H1 (cell line): ENCODE measurements at regions not wholly inside any gene's neighbourhood (a gene's known extent, or its start where the extent isn't known, plus 50 kb on each side); places are given as distances from the start of the nearest gene placed in this dataset.

Experiments
- CTCF ChIA-PET: fragments of 300-600 bp; sonication (Branson Sonifier 250); formaldehyde crosslinking; loops from one replicate; lab custom pipeline; 2021; ENCODE audit not compliant: partially characterized antibody; lab: Charles Lee
- POLR2A ChIA-PET: fragments of 300-600 bp; sonication (Branson Sonifier 250); formaldehyde crosslinking; loops from one replicate; lab custom pipeline; 2021; ENCODE audit warnings: inconsistent platforms; ENCODE audit not compliant: partially characterized antibody; lab: Charles Lee
- DNase-seq, 2 experiments: peaks; one replicate each; pipeline versions ENCODE4 v3.0.0 to v3.0.0-alpha.2; 2010 to 2022; ENCODE audit warnings: low spot score in 2 of 2, low read depth in 1 of 2, mixed read lengths in 1 of 2
- FAIRE-seq: peaks from 2 replicates; lab custom pipeline; 2011; peaks lifted over from hg19 to GRCh38; lab: Jason Lieb, UNC
- H2AFZ ChIP-seq: 2 replicates; pipeline ENCODE4 v1.8.1; 2012; ENCODE audit warnings: low read length, inconsistent platforms
- H2AK5ac ChIP-seq: 2 replicates; pipeline ENCODE4 v1.6.1; 2013; ENCODE audit warnings: low read depth, low read length
- H2BK120ac ChIP-seq: replicated peaks from 2 replicates; pipeline ENCODE3; 2013; ENCODE audit warnings: low read depth, low read length, inconsistent platforms
- H2BK12ac ChIP-seq: 2 replicates; pipeline ENCODE4 v1.6.1; 2013; ENCODE audit warnings: low read depth, low read length
- H2BK15ac ChIP-seq: 2 replicates; pipeline ENCODE4 v1.6.1; 2013; ENCODE audit warnings: low read length
- H2BK20ac ChIP-seq: 2 replicates; pipeline ENCODE4 v1.6.1; 2013; ENCODE audit warnings: low read length
- H2BK5ac ChIP-seq: 2 replicates; pipeline ENCODE4 v1.6.1; 2013; ENCODE audit warnings: low read depth, low read length
- H3K14ac ChIP-seq: 2 replicates; pipeline ENCODE4 v1.6.1; 2013; ENCODE audit warnings: inconsistent platforms; ENCODE audit not compliant: insufficient read length
- H3K18ac ChIP-seq: 2 replicates; pipeline ENCODE4 v1.6.1; 2013; ENCODE audit warnings: low read length; ENCODE audit errors: extremely low read depth
- H3K23ac ChIP-seq: 2 replicates; pipeline ENCODE4 v1.6.1; 2013; ENCODE audit warnings: inconsistent platforms; ENCODE audit not compliant: insufficient read length
- H3K23me2 ChIP-seq: 2 replicates; pipeline ENCODE4 v1.6.1; 2013; ENCODE audit warnings: low read depth, low read length
- H3K27ac ChIP-seq: 2 replicates; pipeline ENCODE4 v1.6.1; 2011; ENCODE audit warnings: low read depth, low read length, inconsistent platforms
- H3K27me3 ChIP-seq, 4 experiments: replicated peaks in 1 of 4; 1 replicate in 1 of 4; 2 replicates in 3 of 4; pipeline versions ENCODE4 v1.6.1 to v1.8.1; 2011 to 2013; ENCODE audit warnings: low read length in 3 of 4, mild to moderate bottlenecking in 3 of 4, inconsistent platforms in 2 of 4, mixed read lengths in 2 of 4, moderate library complexity in 1 of 4; ENCODE audit not compliant: control insufficient read depth in 3 of 4, insufficient read depth in 3 of 4; ENCODE audit errors: extremely low read depth in 1 of 4
- H3K36me3 ChIP-seq, 4 experiments: 2 replicates each; pipeline versions ENCODE4 v1.6.1 to v1.8.1; 2011 to 2013; ENCODE audit warnings: mild to moderate bottlenecking in 4 of 4, low read length in 3 of 4, moderate library complexity in 2 of 4, control low read depth in 1 of 4, inconsistent platforms in 1 of 4; ENCODE audit not compliant: insufficient read depth in 4 of 4, control insufficient read depth in 2 of 4
- H3K4ac ChIP-seq: replicated peaks from 2 replicates; pipeline ENCODE3; 2013; ENCODE audit warnings: low read length, low read depth, mixed read lengths, inconsistent platforms; ENCODE audit not compliant: insufficient read length
- H3K4me1 ChIP-seq, 4 experiments: replicated peaks in 1 of 4; 1 replicate in 1 of 4; 2 replicates in 3 of 4; pipeline versions ENCODE4 v1.6.1 to v1.8.1; 2011 to 2013; ENCODE audit warnings: low read length in 3 of 4, inconsistent platforms in 2 of 4, mixed read lengths in 1 of 4; ENCODE audit not compliant: insufficient read depth in 4 of 4, control insufficient read depth in 3 of 4
- H3K4me2 ChIP-seq, 2 experiments: 2 replicates each; pipeline versions ENCODE4 v1.6.1 to v1.8.1; 2011 to 2013; ENCODE audit warnings: low read depth in 2 of 2, low read length in 2 of 2, control low read depth in 1 of 2, inconsistent platforms in 1 of 2, mild to moderate bottlenecking in 1 of 2; ENCODE audit not compliant: insufficient read depth in 1 of 2
- H3K4me3 ChIP-seq, 4 experiments: fragments of 200-600, 300-600 bp in 1 of 4; sonication (generic), shearing (Covaris generic), sonication (Bioruptor Twin) in 1 of 4; 2 replicates each; pipeline versions ENCODE4 v1.5.1 to v1.8.1; 2011 to 2016; ENCODE audit warnings: low read length in 4 of 4, low read depth in 3 of 4, control low read depth in 2 of 4, inconsistent platforms in 2 of 4, mild to moderate bottlenecking in 2 of 4, mixed read lengths in 1 of 4, moderate library complexity in 1 of 4; ENCODE audit not compliant: insufficient read depth in 2 of 4; ENCODE audit errors: extremely low read depth in 1 of 4
- H3K56ac ChIP-seq: replicated peaks from 2 replicates; pipeline ENCODE3; 2013; ENCODE audit warnings: low read depth, mild to moderate bottlenecking, mixed read lengths, low read length, inconsistent platforms; ENCODE audit not compliant: insufficient read length
- H3K79me1 ChIP-seq: 2 replicates; pipeline ENCODE4 v1.6.1; 2013; ENCODE audit warnings: low read depth, low read length, control low read depth
- H3K79me2 ChIP-seq, 2 experiments: 2 replicates each; pipeline versions ENCODE4 v1.6.1 to v1.8.1; 2012 to 2013; ENCODE audit warnings: low read length in 2 of 2, mild to moderate bottlenecking in 2 of 2, inconsistent platforms in 1 of 2; ENCODE audit not compliant: insufficient read depth in 2 of 2, control insufficient read depth in 1 of 2
- H3K9ac ChIP-seq, 4 experiments: replicated peaks in 1 of 4; 1 replicate in 1 of 4; 2 replicates in 3 of 4; pipeline versions ENCODE4 v1.6.1 to v1.8.1; 2011 to 2013; ENCODE audit warnings: low read depth in 3 of 4, low read length in 3 of 4, control low read depth in 2 of 4, mild to moderate bottlenecking in 2 of 4, moderate library complexity in 2 of 4, inconsistent platforms in 1 of 4; ENCODE audit errors: extremely low read depth in 1 of 4
- H3K9me3 ChIP-seq, 2 experiments: 2 replicates each; pipeline versions ENCODE4 v1.6.1 to v1.8.1; 2012 to 2013; ENCODE audit warnings: mild to moderate bottlenecking in 2 of 2, moderate library complexity in 2 of 2, control low read depth in 1 of 2, inconsistent platforms in 1 of 2, low read depth in 1 of 2, low read length in 1 of 2, mixed read lengths in 1 of 2; ENCODE audit not compliant: insufficient read depth in 2 of 2
- H4K20me1 ChIP-seq, 2 experiments: replicated peaks in 1 of 2; 2 replicates each; pipeline versions ENCODE3 to v1.8.1; 2011 to 2013; ENCODE audit warnings: inconsistent platforms in 2 of 2, low read length in 2 of 2, mild to moderate bottlenecking in 1 of 2; ENCODE audit not compliant: insufficient read depth in 2 of 2, control insufficient read depth in 1 of 2
- H4K5ac ChIP-seq: 2 replicates; pipeline ENCODE4 v1.6.1; 2013; ENCODE audit warnings: low read length, low read depth, mixed read lengths, inconsistent platforms; ENCODE audit not compliant: insufficient read length
- H4K8ac ChIP-seq: 2 replicates; pipeline ENCODE4 v1.8.0; 2013; ENCODE audit warnings: mild to moderate bottlenecking, moderate library complexity, low read length, inconsistent platforms; ENCODE audit not compliant: insufficient read depth; ENCODE audit errors: extremely low read depth
- H4K91ac ChIP-seq: replicated peaks from 2 replicates; pipeline ENCODE3; 2013; ENCODE audit warnings: low read length, mixed read lengths, inconsistent platforms; ENCODE audit not compliant: insufficient read length
- HDAC6 ChIP-seq: IDR thresholded peaks from one replicate; pipeline ENCODE4 v1.7.1; 2012; ENCODE audit warnings: low read depth, mild to moderate bottlenecking, inconsistent platforms, low read length, moderate library complexity
- SIX5 ChIP-seq: IDR thresholded peaks from 2 replicates; pipeline ENCODE4 v1.6.1; 2011; ENCODE audit warnings: mild to moderate bottlenecking, low read depth, low read length

- H3K4ac ChIP-seq = no peak overlapping the region
- DNase-seq (no peak), FAIRE-seq (no peak)
- no peaks in the 10 kb centered on the region for H3K36me3 ChIP-seq
- no peak overlapping the region for H3K56ac ChIP-seq
- no peak overlapping the region for H2AK5ac ChIP-seq
- no peak overlapping the region for H4K8ac ChIP-seq
- no peak overlapping the region for H3K4me3 ChIP-seq
- no peaks in the 10 kb centered on the region for H3K79me1 ChIP-seq
- no peak overlapping the region for H3K23ac ChIP-seq
- H3K9me3 ChIP-seq = no peaks in the 10 kb centered on the region
- no peak overlapping the region for H4K5ac ChIP-seq
- no peak overlapping the region for H3K4me2 ChIP-seq
- no peak overlapping the region for H2BK20ac ChIP-seq
- H2BK12ac ChIP-seq = no peak overlapping the region
- H3K4me1 ChIP-seq = no peaks in the 10 kb centered on the region
- no peak overlapping the region for H2AFZ ChIP-seq
- no peak overlapping the region for H3K18ac ChIP-seq
- no peak overlapping the region for H3K14ac ChIP-seq
- H2BK120ac ChIP-seq = no peak overlapping the region
- CTCF ChIA-PET = interaction anchor here (1.7 to 2.6 kb wide), 2 partner anchors 13 to 32 kb away, joined by 3 to 9 read pairs; no protein-coding TSS in a partner anchor
- H3K27me3 ChIP-seq = no peaks in the 10 kb centered on the region
- TF ChIP-seq HDAC6 (no peak), SIX5 (no peak)
- no peak overlapping the region for H2BK5ac ChIP-seq
- H3K23me2 ChIP-seq = no peaks in the 10 kb centered on the region
- no peaks in the 10 kb centered on the region for H4K20me1 ChIP-seq
- H3K9ac ChIP-seq = no peak overlapping the region
- H3K27ac ChIP-seq = no peak overlapping the region
- POLR2A ChIA-PET = no interaction called here
- H4K91ac ChIP-seq = no peak overlapping the region
- no peak overlapping the region for H2BK15ac ChIP-seq
- H3K79me2 ChIP-seq = no peaks in the 10 kb centered on the region
Measured at GRCh38 chr15:35783203-35783602, 237.2 kb upstream of the DPH6 start.
